ENCODE measurements at regions not wholly inside any gene's neighbourhood (a gene's known extent, or its start where the extent isn't known, plus 50 kb on each side); places are given as distances from the start of the nearest gene placed in this dataset.

- Histone ChIP-seq H3K4me2 (ENCODE audit: insufficient read depth, low read length) (no peak overlapping the region), H3K9ac (replicated peaks; ENCODE audit: extremely low read depth, insufficient read depth, low read length) (no peak overlapping the region), H3K79me2 (ENCODE audit: control insufficient read depth, insufficient read depth, low read length) (no peaks in the 10 kb centered on the region), H3K4me3 (replicated peaks in 1 of 3; ENCODE audit: insufficient read depth in 1 of 3, low read depth in 1 of 3, low read length in 3 of 3) (no peak overlapping the region), H2AFZ (ENCODE audit: low read depth, low read length) (no peak overlapping the region), H3K36me3 (ENCODE audit: control insufficient read depth in 2 of 2, extremely low read depth in 1 of 2, insufficient read depth in 2 of 2, low read length in 2 of 2) (no peaks in the 10 kb centered on the region), H4K20me1 (replicated peaks; ENCODE audit: control insufficient read depth, extremely low read depth, insufficient read depth, low read length) (no peaks in the 10 kb centered on the region), H3K9me1 (replicated peaks; ENCODE audit: control insufficient read depth, extremely low read depth, insufficient read depth, low read length) (no peaks in the 10 kb centered on the region), H3K4me1 (ENCODE audit: control insufficient read depth, extremely low read depth, insufficient read depth, low read length) (no peaks in the 10 kb centered on the region), H3K27ac (ENCODE audit: insufficient read depth, low read depth, low read length) (no peak overlapping the region), H3K9me3 (replicated peaks; ENCODE audit: control insufficient read depth, insufficient read depth, low read length) (no peaks in the 10 kb centered on the region), H3K27me3 (ENCODE audit: control insufficient read depth in 2 of 2, insufficient read depth in 2 of 2, low read length in 2 of 2) (no peaks in the 10 kb centered on the region)
- no peak for TF ChIP-seq MYC (IDR thresholded peaks at IDR 0.05; ENCODE audit: low read depth, low read length)
- POLR2A ChIA-PET = no interaction called here
- dilution Hi-C loops (cut with MboI; ENCODE audit: extremely low pct_ligation_motif_present, low sequenced_read_pairs) = no loop called here
- BruUV-seq (replicated peaks) = no TSS peak
- DNase-seq (ENCODE audit: low read depth, low spot score) = no peak
- CTCF ChIA-PET = no interaction called here
- no peak for FAIRE-seq
- intact Hi-C loops (cut with micrococcal nuclease) = no loop called here
Measured at GRCh38 chr13:52950436-52950956, 78.1 kb upstream of the OLFM4 start.

GRCh38 chr13:52949742-52950141, 78.9 kb upstream of the OLFM4 start:
- Histone ChIP-seq H3K9me3 (replicated peaks; ENCODE audit: control insufficient read depth, insufficient read depth, low read length) (no peaks in the 10 kb centered on the region), H3K9me1 (replicated peaks; ENCODE audit: control insufficient read depth, extremely low read depth, insufficient read depth, low read length) (no peaks in the 10 kb centered on the region), H3K4me2 (ENCODE audit: insufficient read depth, low read length) (no peak overlapping the region), H4K20me1 (replicated peaks; ENCODE audit: control insufficient read depth, extremely low read depth, insufficient read depth, low read length) (no peaks in the 10 kb centered on the region), H3K4me1 (ENCODE audit: control insufficient read depth, extremely low read depth, insufficient read depth, low read length) (no peaks in the 10 kb centered on the region), H2AFZ (ENCODE audit: low read depth, low read length) (no peak overlapping the region), H3K36me3 (ENCODE audit: control insufficient read depth in 2 of 2, extremely low read depth in 1 of 2, insufficient read depth in 2 of 2, low read length in 2 of 2) (no peaks in the 10 kb centered on the region), H3K4me3 (replicated peaks in 1 of 3; ENCODE audit: insufficient read depth in 1 of 3, low read depth in 1 of 3, low read length in 3 of 3) (no peak overlapping the region), H3K79me2 (ENCODE audit: control insufficient read depth, insufficient read depth, low read length) (no peaks in the 10 kb centered on the region), H3K9ac (replicated peaks; ENCODE audit: extremely low read depth, insufficient read depth, low read length) (no peak overlapping the region), H3K27me3 (ENCODE audit: control insufficient read depth in 2 of 2, insufficient read depth in 2 of 2, low read length in 2 of 2) (no peaks in the 10 kb centered on the region), H3K27ac (ENCODE audit: insufficient read depth, low read depth, low read length) (no peak overlapping the region)
- no peak for TF ChIP-seq MYC (IDR thresholded peaks at IDR 0.05; ENCODE audit: low read depth, low read length)
- TF ChIP-seq POLR2A (IDR thresholded peaks at IDR 0.05; ENCODE audit: low read depth, low read length) = no peak
- TF ChIP-seq FOS (IDR thresholded peaks at IDR 0.05; ENCODE audit: borderline replicate concordance, insufficient read depth, low read length) = no peak
- no peak for TF ChIP-seq JUN (IDR thresholded peaks at IDR 0.05; ENCODE audit: borderline replicate concordance, insufficient read depth, insufficient read length, low read depth)
- no peak for TF ChIP-seq MAX (IDR thresholded peaks at IDR 0.05; ENCODE audit: insufficient read depth, insufficient read length)
- no peak for TF ChIP-seq EZH2 (IDR thresholded peaks at IDR 0.05; ENCODE audit: borderline replicate concordance, low read depth, low read length, severe bottlenecking)
- no peak for TF ChIP-seq POLR2AphosphoS5 (IDR thresholded peaks at IDR 0.05; ENCODE audit: insufficient read depth, low read depth, low read length)
- TF ChIP-seq GATA2 (IDR thresholded peaks at IDR 0.05; ENCODE audit: insufficient read depth, insufficient read length, low read depth, low read length) = no peak
- TF ChIP-seq CTCF (IDR thresholded peaks at IDR 0.05; ENCODE audit: extremely low read depth in 1 of 2, insufficient read depth in 1 of 2, low read depth in 1 of 2, low read length in 2 of 2) = no peak
- dilution Hi-C loops (cut with MboI; ENCODE audit: extremely low pct_ligation_motif_present, low sequenced_read_pairs) = no loop called here
- ChIA-PET POLR2A (no interaction called here), CTCF (no interaction called here)
- intact Hi-C loops (cut with micrococcal nuclease) = no loop called here
- FAIRE-seq (no peak), DNase-seq (ENCODE audit: low read depth, low spot score) (no peak)
- BruUV-seq (replicated peaks) = no TSS peak

Data from endothelial cell of umbilical vein (primary cell).